DMS 273 (cell line): ENCODE measurements at regions not wholly inside any gene's neighbourhood (a gene's known extent, or its start where the extent isn't known, plus 50 kb on each side); places are given as distances from the start of the nearest gene placed in this dataset.

Experiments
- DNase-seq: peaks from one replicate; lab custom pipeline; 2025; ENCODE audit not compliant: unreplicated experiment; lab: John Stamatoyannopoulos, UW

- DNase-seq = no peak
These were observed 124.6 kb upstream of the BCL2L14 start for GRCh38 chr12:11946161-11946560.

- peak; percentile 5 for DNase-seq
These were observed 123.5 kb upstream of the BCL2L14 start for GRCh38 chr12:11947213-11947612.

GRCh38 chr12:11949738-11950411 lies 120.9 kb upstream of the BCL2L14 start:
- DNase-seq = peak; percentile 88

GRCh38 chr12:11951209-11951608 lies 119.5 kb upstream of the BCL2L14 start:
- no peak for DNase-seq

- DNase-seq = peak; percentile 68
These were observed 117.2 kb upstream of the BCL2L14 start for GRCh38 chr12:11953523-11953922.

GRCh38 chr12:11954181-11954580 lies 116.6 kb upstream of the BCL2L14 start:
- no peak for DNase-seq

GRCh38 chr12:11958221-11959091 lies 112.3 kb upstream of the BCL2L14 start:
- DNase-seq = no peak

- DNase-seq = no peak
These were observed 111.5 kb upstream of the BCL2L14 start for GRCh38 chr12:11959117-11959823.

GRCh38 chr12:11960646-11961045 lies 110.1 kb upstream of the BCL2L14 start:
- DNase-seq = peak; percentile 9

GRCh38 chr12:11961686-11962085 lies 109.1 kb upstream of the BCL2L14 start:
- DNase-seq = no peak

- DNase-seq = no peak
These were observed 107.9 kb upstream of the BCL2L14 start for GRCh38 chr12:11962860-11963259.

- no peak for DNase-seq
These were observed 106.8 kb upstream of the BCL2L14 start for GRCh38 chr12:11963841-11964471.

GRCh38 chr12:11965258-11965910 lies 105.4 kb upstream of the BCL2L14 start:
- DNase-seq = no peak

- DNase-seq = no peak
These were observed 103.2 kb upstream of the BCL2L14 start for GRCh38 chr12:11967376-11968047.

GRCh38 chr12:11968048-11968383 lies 102.7 kb upstream of the BCL2L14 start:
- no peak for DNase-seq

- DNase-seq = no peak
These were observed 102.2 kb upstream of the BCL2L14 start for GRCh38 chr12:11968516-11968915.

- no peak for DNase-seq
These were observed 101.1 kb upstream of the BCL2L14 start for GRCh38 chr12:11969437-11970154.

- no peak for DNase-seq
These were observed 100.6 kb upstream of the BCL2L14 start for GRCh38 chr12:11970155-11970520.

- DNase-seq = no peak
These were observed 97.3 kb upstream of the BCL2L14 start for GRCh38 chr12:11973396-11973795.

- no peak for DNase-seq
These were observed 94.7 kb upstream of the BCL2L14 start for GRCh38 chr12:11976005-11976404.
